Neuronal stem cell (in vitro differentiated cells): ENCODE measurements at regions not wholly inside any gene's neighbourhood (a gene's known extent, or its start where the extent isn't known, plus 50 kb on each side); places are given as distances from the start of the nearest gene placed in this dataset.

ENCODE experiments used
- DNase-seq: peaks from one replicate; pipeline ENCODE4 v3.0.0-alpha.2; 2013; ENCODE audit warnings: low spot score
- H2AFZ ChIP-seq: one replicate; pipeline ENCODE4 v1.6.1; 2013; ENCODE audit warnings: mild to moderate bottlenecking, low read length, inconsistent platforms
- H2AK5ac ChIP-seq: 2 replicates; pipeline ENCODE4 v1.6.1; 2013; ENCODE audit warnings: low read depth, mild to moderate bottlenecking, inconsistent platforms, low read length, moderate library complexity, mixed read lengths
- H2BK120ac ChIP-seq: 2 replicates; pipeline ENCODE4 v1.6.1; 2013; ENCODE audit warnings: low read depth, mild to moderate bottlenecking, inconsistent platforms, low read length, moderate library complexity, mixed read lengths
- H2BK12ac ChIP-seq: one replicate; pipeline ENCODE4 v1.6.1; 2013; ENCODE audit warnings: low read length, inconsistent platforms
- H2BK15ac ChIP-seq: 2 replicates; pipeline ENCODE4 v1.6.1; 2013; ENCODE audit warnings: mild to moderate bottlenecking, low read length, inconsistent platforms, mixed read lengths
- H2BK5ac ChIP-seq: one replicate; pipeline ENCODE4 v1.6.1; 2013; ENCODE audit warnings: inconsistent platforms, mild to moderate bottlenecking, low read length, moderate library complexity
- H3K14ac ChIP-seq: one replicate; pipeline ENCODE4 v1.6.1; 2013; ENCODE audit warnings: low read length, inconsistent platforms
- H3K18ac ChIP-seq: 2 replicates; pipeline ENCODE4 v1.6.1; 2013; ENCODE audit warnings: low read length, inconsistent platforms
- H3K23ac ChIP-seq: 2 replicates; pipeline ENCODE4 v1.6.1; 2013; ENCODE audit warnings: low read depth, mild to moderate bottlenecking, mixed read lengths, low read length, inconsistent platforms; ENCODE audit not compliant: poor library complexity
- H3K27ac ChIP-seq: replicated peaks from 3 replicates; pipeline ENCODE4 v1.5.1; 2013; ENCODE audit warnings: low read length, inconsistent platforms
- H3K27me3 ChIP-seq, 3 experiments: 2 replicates each; pipeline ENCODE4 v1.6.1; 2013; ENCODE audit warnings: low read length in 3 of 3, mild to moderate bottlenecking in 2 of 3, inconsistent platforms in 1 of 3, low read depth in 1 of 3, mixed read lengths in 1 of 3, moderate library complexity in 1 of 3; ENCODE audit not compliant: control insufficient read depth in 3 of 3, insufficient read depth in 3 of 3
- H3K36me3 ChIP-seq, 2 donors: replicated peaks in 1 of 2; 2 replicates each; pipeline ENCODE4 v1.6.1; 2013; ENCODE audit warnings: low read length in 2 of 2; ENCODE audit not compliant: control insufficient read depth in 2 of 2, insufficient read depth in 2 of 2
- H3K4ac ChIP-seq: 2 replicates; pipeline ENCODE4 v1.6.1; 2013; ENCODE audit warnings: inconsistent platforms, mild to moderate bottlenecking, low read length, moderate library complexity
- H3K4me1 ChIP-seq, 2 donors: 1 replicate in 1 of 2; 2 replicates in 1 of 2; pipeline ENCODE4 v1.6.1; 2013; ENCODE audit warnings: low read length in 2 of 2, low read depth in 1 of 2; ENCODE audit not compliant: control insufficient read depth in 2 of 2, insufficient read depth in 1 of 2
- H3K4me2 ChIP-seq: one replicate; pipeline ENCODE4 v1.6.1; 2013; ENCODE audit warnings: mild to moderate bottlenecking, low read length, inconsistent platforms; ENCODE audit not compliant: insufficient read depth, poor library complexity, severe bottlenecking
- H3K4me3 ChIP-seq, 2 donors: 2 replicates each; pipeline ENCODE4 v1.5.1; 2013; ENCODE audit warnings: low read length in 2 of 2, mild to moderate bottlenecking in 2 of 2, inconsistent platforms in 1 of 2, moderate library complexity in 1 of 2
- H3K79me1 ChIP-seq: one replicate; pipeline ENCODE4 v1.6.1; 2013; ENCODE audit warnings: low read depth, mild to moderate bottlenecking, inconsistent platforms, low read length, moderate library complexity
- H3K9ac ChIP-seq: one replicate; pipeline ENCODE4 v1.6.1; 2013; ENCODE audit warnings: mild to moderate bottlenecking, low read depth, low read length, inconsistent platforms; ENCODE audit not compliant: poor library complexity
- H3K9me3 ChIP-seq, 2 donors: replicated peaks in 1 of 2; 2 replicates each; pipeline versions ENCODE3 to v1.6.1; 2013; ENCODE audit warnings: low read length in 2 of 2, mild to moderate bottlenecking in 2 of 2, inconsistent platforms in 1 of 2, low read depth in 1 of 2, mixed read lengths in 1 of 2, moderate library complexity in 1 of 2; ENCODE audit not compliant: control insufficient read depth in 2 of 2, insufficient read depth in 1 of 2
- H4K8ac ChIP-seq: one replicate; pipeline ENCODE4 v1.6.1; 2013; ENCODE audit warnings: low read depth, mild to moderate bottlenecking, inconsistent platforms, low read length, moderate library complexity
- H4K91ac ChIP-seq: one replicate; pipeline ENCODE4 v1.6.1; 2013; ENCODE audit warnings: low read length, low read depth, mild to moderate bottlenecking, inconsistent platforms; ENCODE audit not compliant: poor library complexity
- WGBS, 2 donors: extraction: QIAGEN DNeasy Blood & Tissue Kit; methylation state at CpG; one replicate each; pipeline ENCODE4 v1.1.7; 2013; ENCODE audit warnings: missing lambda C conversion rate in 2 of 2, mixed read lengths in 1 of 2; ENCODE audit not compliant: insufficient read length in 2 of 2, insufficient replicate concordance in 1 of 2; ENCODE audit errors: extremely low coverage in 2 of 2; 5-methylcytosine and 5-hydroxymethylcytosine counted together

DNA sequence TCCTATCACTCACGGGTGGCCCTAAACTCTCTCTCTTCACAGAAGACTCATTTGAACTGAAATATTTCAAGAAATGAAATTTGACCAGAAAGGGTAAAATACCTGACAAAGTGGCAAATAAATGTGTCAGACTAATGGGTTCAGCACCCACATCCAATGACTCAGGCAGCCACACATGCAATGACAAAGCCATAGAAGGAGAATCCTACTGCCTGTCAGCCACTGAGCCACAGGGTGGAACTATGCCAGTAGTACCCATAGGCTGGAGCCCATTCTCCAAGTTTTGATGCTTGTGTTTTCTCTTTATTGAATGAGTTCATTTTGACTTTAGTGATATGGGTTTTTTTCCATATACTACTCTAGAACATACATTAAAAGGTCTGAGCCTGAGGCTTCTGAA, 179.0 kb downstream of the BEND2 start:
- H3K9ac ChIP-seq: no peak overlapping the region
- no peak overlapping the region for H3K23ac ChIP-seq
- no peak overlapping the region for H2BK12ac ChIP-seq
- no peak overlapping the region for H2AK5ac ChIP-seq
- H2BK5ac ChIP-seq: no peak overlapping the region
- H3K14ac ChIP-seq: no peak overlapping the region
- no peak overlapping the region for H3K27ac ChIP-seq
- H3K36me3 ChIP-seq: no peaks in the 10 kb centered on the region
- no peak overlapping the region for H2BK15ac ChIP-seq
- H3K79me1 ChIP-seq: no peaks in the 10 kb centered on the region
- no peaks in the 10 kb centered on the region for H3K27me3 ChIP-seq
- DNase-seq: no peak
- no CpG with 5 or more reads among the region's 1 CpG for WGBS, 2 donors
- H3K18ac ChIP-seq: no peak overlapping the region
- H2AFZ ChIP-seq: no peak overlapping the region
- H2BK120ac ChIP-seq: no peak overlapping the region
- no peak overlapping the region for H3K4ac ChIP-seq
- no peaks in the 10 kb centered on the region for H3K9me3 ChIP-seq
- H3K4me3 ChIP-seq: no peak overlapping the region
- H4K8ac ChIP-seq: no peak overlapping the region
- no peak overlapping the region for H4K91ac ChIP-seq
- no peak overlapping the region for H3K4me2 ChIP-seq
- no peaks in the 10 kb centered on the region for H3K4me1 ChIP-seq

DNA sequence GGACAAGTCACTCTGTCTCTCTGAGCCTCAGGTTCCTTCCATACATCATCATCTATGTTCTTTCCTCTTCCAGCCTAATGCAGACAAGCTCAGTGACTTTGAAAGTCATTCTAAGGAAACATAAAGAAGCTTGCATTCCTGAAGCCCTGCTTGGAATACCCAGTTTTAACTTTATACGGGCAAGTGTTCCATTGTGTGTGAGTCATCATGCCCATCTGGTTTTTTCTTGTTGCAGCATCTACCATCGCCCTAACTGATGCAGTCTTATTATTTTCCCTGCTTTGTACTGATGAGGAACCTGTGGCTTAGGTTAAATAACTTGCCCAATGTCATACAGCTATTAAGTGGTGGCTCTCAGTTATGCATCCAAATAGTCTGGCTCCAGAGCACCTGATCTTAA, 177.9 kb upstream of the RAI2 start:
- H2BK5ac ChIP-seq: no peak overlapping the region
- DNase-seq: no peak
- no peaks in the 10 kb centered on the region for H3K27me3 ChIP-seq
- no peak overlapping the region for H2BK120ac ChIP-seq
- no peak overlapping the region for H2AK5ac ChIP-seq
- no peak overlapping the region for H3K4ac ChIP-seq
- no peak overlapping the region for H3K27ac ChIP-seq
- no peak overlapping the region for H3K4me3 ChIP-seq
- no peak overlapping the region for H3K9ac ChIP-seq
- H3K23ac ChIP-seq: no peak overlapping the region
- H3K9me3 ChIP-seq: no peaks in the 10 kb centered on the region
- no peak overlapping the region for H2BK12ac ChIP-seq
- H3K4me1 ChIP-seq: no peaks in the 10 kb centered on the region
- H3K14ac ChIP-seq: no peak overlapping the region
- H3K79me1 ChIP-seq: no peaks in the 10 kb centered on the region
- H3K4me2 ChIP-seq: no peak overlapping the region
- WGBS, 2 donors: no CpG with 5 or more reads among the region's 2 CpGs
- no peak overlapping the region for H2BK15ac ChIP-seq
- H4K8ac ChIP-seq: no peak overlapping the region
- no peak overlapping the region for H2AFZ ChIP-seq
- no peak overlapping the region for H3K18ac ChIP-seq
- H3K36me3 ChIP-seq: no peaks in the 10 kb centered on the region
- H4K91ac ChIP-seq: no peak overlapping the region

DNA sequence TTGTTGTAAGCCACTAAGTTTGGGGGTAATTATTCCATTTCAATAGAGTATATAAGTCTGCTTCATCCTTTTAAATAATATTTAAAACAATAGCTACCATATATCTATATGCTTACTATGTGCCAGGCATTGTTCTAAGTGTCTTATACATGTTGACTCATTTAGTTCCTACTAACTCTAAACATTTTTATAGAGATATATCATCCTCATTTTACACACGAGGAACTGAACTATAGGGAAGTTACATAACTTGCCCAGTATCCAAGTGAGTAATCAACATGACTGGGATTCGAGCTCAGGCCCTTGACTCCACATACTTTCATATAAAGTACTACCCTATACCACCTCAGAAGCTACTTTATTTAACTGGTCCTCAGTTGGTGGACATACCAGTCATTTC, 175.3 kb upstream of the RAI2 start:
- no peak for DNase-seq
- H3K4me2 ChIP-seq: no peak overlapping the region
- no peak overlapping the region for H3K9ac ChIP-seq
- no peak overlapping the region for H3K27ac ChIP-seq
- H2AFZ ChIP-seq: no peak overlapping the region
- no peak overlapping the region for H4K91ac ChIP-seq
- H3K27me3 ChIP-seq: no peaks in the 10 kb centered on the region
- no peak overlapping the region for H2BK12ac ChIP-seq
- no peak overlapping the region for H4K8ac ChIP-seq
- H3K4ac ChIP-seq: no peak overlapping the region
- H3K4me1 ChIP-seq: no peaks in the 10 kb centered on the region
- no peak overlapping the region for H2BK120ac ChIP-seq
- H3K18ac ChIP-seq: no peak overlapping the region
- H3K79me1 ChIP-seq: no peaks in the 10 kb centered on the region
- no peak overlapping the region for H3K23ac ChIP-seq
- no peak overlapping the region for H2AK5ac ChIP-seq
- H2BK5ac ChIP-seq: no peak overlapping the region
- H3K4me3 ChIP-seq: no peak overlapping the region
- H3K14ac ChIP-seq: no peak overlapping the region
- no peak overlapping the region for H2BK15ac ChIP-seq
- H3K9me3 ChIP-seq: no peaks in the 10 kb centered on the region
- WGBS, 2 donors: no CpG with 5 or more reads among the region's 2 CpGs
- H3K36me3 ChIP-seq: no peaks in the 10 kb centered on the region

DNA sequence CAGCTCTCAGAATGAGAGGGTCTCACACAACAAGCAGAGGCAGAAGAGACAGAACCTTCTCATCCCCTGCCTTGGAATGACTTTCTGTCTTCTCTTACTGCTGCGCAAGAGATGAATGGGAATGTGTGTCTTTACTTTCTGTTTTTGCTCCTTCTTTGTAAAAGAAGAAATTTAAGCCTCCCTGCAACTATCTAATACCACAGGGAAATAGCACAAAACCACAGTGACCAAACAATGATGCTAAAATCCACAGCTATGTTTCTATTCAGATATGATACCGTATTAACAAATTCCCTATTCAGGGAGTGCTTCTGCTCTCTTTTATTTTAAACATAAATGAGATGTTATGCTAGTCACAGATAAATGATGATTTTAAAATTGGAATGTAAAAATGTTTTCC, 173.8 kb upstream of the RAI2 start:
- Histone ChIP-seq H3K4me1 (no peaks in the 10 kb centered on the region), H3K4me3 (no peak overlapping the region), H2BK120ac (no peak overlapping the region), H2AK5ac (no peak overlapping the region), H3K4me2 (no peak overlapping the region), H2AFZ (no peak overlapping the region), H2BK12ac (no peak overlapping the region), H4K91ac (no peak overlapping the region), H3K9me3 (no peaks in the 10 kb centered on the region), H2BK15ac (no peak overlapping the region), H3K4ac (no peak overlapping the region), H3K23ac (no peak overlapping the region), H3K27me3 (no peaks in the 10 kb centered on the region), H3K18ac (no peak overlapping the region), H3K9ac (no peak overlapping the region), H2BK5ac (no peak overlapping the region), H3K36me3 (no peaks in the 10 kb centered on the region), H4K8ac (no peak overlapping the region), H3K79me1 (no peaks in the 10 kb centered on the region), H3K27ac (no peak overlapping the region), H3K14ac (no peak overlapping the region)
- DNase-seq: no peak
- WGBS, 2 donors: no CpG with 5 or more reads among the region's 2 CpGs
